GM12865 (cell line): ENCODE measurements at regions not wholly inside any gene's neighbourhood (a gene's known extent, or its start where the extent isn't known, plus 50 kb on each side); places are given as distances from the start of the nearest gene placed in this dataset.

Source experiments
- DNase-seq: peaks from one replicate; pipeline ENCODE4 v3.0.0; 2010; ENCODE audit warnings: low read depth
- H3K4me3 ChIP-seq: 2 replicates; pipeline ENCODE4 v1.5.1; 2011; ENCODE audit warnings: mild to moderate bottlenecking, low read depth, low read length, control low read depth
- CTCF ChIP-seq: IDR thresholded peaks from 2 replicates; pipeline ENCODE4 v1.5.1; 2011; ENCODE audit warnings: low read length, control low read depth, low read depth, inconsistent platforms; ENCODE audit not compliant: insufficient read depth; ENCODE audit errors: missing control alignments

GRCh38 chr22:19629720-19630419 is 84.4 kb upstream of the SEPTIN5 start:
- DNase-seq: peak; percentile 86
- H3K4me3 ChIP-seq: no peak overlapping the region
- peak; percentile 90 for TF ChIP-seq CTCF

GRCh38 chr22:19630614-19631013 is 83.7 kb upstream of the SEPTIN5 start:
- TF ChIP-seq CTCF: no peak
- no peak overlapping the region for H3K4me3 ChIP-seq
- DNase-seq: no peak

- no peak overlapping the region for H3K4me3 ChIP-seq
- TF ChIP-seq CTCF: peak; percentile 39
- peak; percentile 33 for DNase-seq
Measured at GRCh38 chr22:19631899-19632667, 82.2 kb upstream of the SEPTIN5 start.

- no peak for TF ChIP-seq CTCF
- no peak for DNase-seq
- H3K4me3 ChIP-seq: no peak overlapping the region
Measured at GRCh38 chr22:19632668-19633148, 81.6 kb upstream of the SEPTIN5 start.

- no peak overlapping the region for H3K4me3 ChIP-seq
- DNase-seq: no peak
- no peak for TF ChIP-seq CTCF
Measured at GRCh38 chr22:19634226-19634975, 79.9 kb upstream of the SEPTIN5 start.

GRCh38 chr22:19635644-19636043 is 78.7 kb upstream of the SEPTIN5 start:
- no peak for DNase-seq
- no peak overlapping the region for H3K4me3 ChIP-seq
- TF ChIP-seq CTCF: no peak
